Spleen (tissue), 7 donors: ENCODE measurements at regions not wholly inside any gene's neighbourhood (a gene's known extent, or its start where the extent isn't known, plus 50 kb on each side); places are given as distances from the start of the nearest gene placed in this dataset.

Experiments
- CTCF ChIP-seq, 11 experiments: fragments of 200-600 bp in 7 of 11; fragments of 450-650 bp in 4 of 11; sonication (generic) in 4 of 11; IDR thresholded peaks in 8 of 11; conservative IDR thresholded peaks in 3 of 11; 1 replicate in 7 of 11; 2 replicates in 4 of 11; pipeline versions ENCODE4 v1.4.0 to v1.8.0; 2016 to 2021; ENCODE audit warnings: antibody characterized with exemption in 11 of 11, inconsistent platforms in 4 of 11, mild to moderate bottlenecking in 1 of 11
- POLR2AphosphoS5 ChIP-seq, 3 donors: sonication (generic); formaldehyde crosslinking; IDR thresholded peaks; one replicate each; pipeline ENCODE4 v1.5.1; 2017; ENCODE audit warnings: antibody characterized with exemption in 3 of 3
- donor health status: DM: no; HTN: no; CAD: no; lungs with moderate emphysema.
- donor health status: DM: no; HTN: no; CAD: no.
- donor health status: DM: no; HTN: no; CAD: no.

GRCh38 chr10:65618126-65618525, 1307.7 kb upstream of the LRRTM3 start:
- TF ChIP-seq CTCF (IDR thresholded peaks at IDR 0.05 in 8 of 11, conservative IDR thresholded peaks at IDR 0.05 in 3 of 11) (no peak), POLR2AphosphoS5 (IDR thresholded peaks at IDR 0.05) (no peak)
